Fibroblast of gingiva (primary cell): ENCODE measurements at regions not wholly inside any gene's neighbourhood (a gene's known extent, or its start where the extent isn't known, plus 50 kb on each side); places are given as distances from the start of the nearest gene placed in this dataset.

Experiments used
- DNase-seq: peaks from one replicate; pipeline ENCODE4 v3.0.0-alpha.2; 2011; ENCODE audit warnings: low read depth

DNA sequence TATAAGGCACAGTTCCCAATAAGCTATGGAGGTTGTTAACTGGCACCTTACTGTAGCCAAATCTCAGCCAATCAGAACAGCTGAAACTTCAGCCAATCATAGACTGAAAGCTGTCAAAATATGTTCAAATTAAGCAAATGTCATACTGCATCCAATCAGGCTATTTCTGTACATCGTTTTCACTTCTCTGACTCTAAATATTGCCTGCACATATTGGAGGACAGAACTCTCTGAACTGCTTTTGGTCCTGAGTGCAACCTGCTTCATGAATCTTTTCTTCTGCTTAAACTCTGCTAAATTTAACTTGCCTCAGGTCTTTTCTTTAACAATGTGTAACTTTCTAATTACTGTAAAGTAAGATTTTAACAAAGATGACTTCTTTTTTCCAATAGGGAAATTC, 1198.9 kb upstream of the PCDH7 start:
- no peak for DNase-seq

DNA sequence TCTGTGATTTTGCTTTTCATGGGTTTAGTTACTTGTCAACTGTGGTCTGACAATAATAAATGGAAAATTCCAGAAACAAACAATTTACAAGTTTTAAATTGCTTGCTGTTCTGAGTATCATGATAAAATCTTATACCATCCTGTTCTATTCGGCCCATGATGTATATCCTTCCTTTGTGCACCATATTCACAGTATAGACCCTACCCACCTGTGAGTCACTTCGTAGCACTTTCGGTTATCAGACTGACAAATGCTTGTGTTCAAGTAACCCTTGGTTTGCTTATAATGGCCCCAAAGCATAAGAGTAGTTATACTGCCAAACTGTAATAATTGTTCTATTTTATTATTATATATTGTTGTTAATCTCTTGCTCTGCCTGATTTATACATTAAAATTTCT, 1183.4 kb upstream of the PCDH7 start:
- DNase-seq: no peak

DNA sequence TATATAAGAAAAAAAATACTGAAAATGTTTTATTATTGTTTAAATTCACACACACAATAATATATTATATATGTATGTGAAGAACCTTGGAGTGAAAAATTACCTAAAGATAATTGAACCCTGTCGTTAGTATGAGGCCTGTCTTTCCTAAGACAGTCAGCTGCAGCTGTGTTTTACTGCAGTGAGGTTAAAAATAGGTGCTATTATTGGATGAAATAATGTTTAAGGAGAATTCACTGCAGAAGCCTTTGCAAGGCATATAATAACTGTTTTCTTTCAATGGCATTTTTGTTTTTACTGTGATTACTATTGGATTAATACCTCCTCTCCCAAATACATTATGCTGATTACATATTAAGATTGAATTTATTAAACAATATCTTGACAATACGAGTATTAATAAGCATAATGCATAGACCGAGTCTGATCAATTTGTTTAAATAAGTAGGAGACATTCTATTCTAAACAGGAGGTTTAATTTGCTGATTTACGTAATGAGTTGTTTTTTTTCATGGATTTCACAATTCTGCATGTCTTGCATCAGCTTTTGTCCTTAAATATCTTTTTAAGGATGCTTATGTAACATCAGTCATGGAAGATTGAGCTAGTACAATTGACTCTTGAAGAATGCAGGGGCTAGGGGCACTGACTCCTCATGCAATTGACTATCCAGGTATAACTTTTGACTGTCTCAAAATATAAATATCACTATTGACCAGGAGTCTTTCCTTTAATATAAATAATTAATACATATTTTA, 1181.1 kb upstream of the PCDH7 start:
- no peak for DNase-seq

DNA sequence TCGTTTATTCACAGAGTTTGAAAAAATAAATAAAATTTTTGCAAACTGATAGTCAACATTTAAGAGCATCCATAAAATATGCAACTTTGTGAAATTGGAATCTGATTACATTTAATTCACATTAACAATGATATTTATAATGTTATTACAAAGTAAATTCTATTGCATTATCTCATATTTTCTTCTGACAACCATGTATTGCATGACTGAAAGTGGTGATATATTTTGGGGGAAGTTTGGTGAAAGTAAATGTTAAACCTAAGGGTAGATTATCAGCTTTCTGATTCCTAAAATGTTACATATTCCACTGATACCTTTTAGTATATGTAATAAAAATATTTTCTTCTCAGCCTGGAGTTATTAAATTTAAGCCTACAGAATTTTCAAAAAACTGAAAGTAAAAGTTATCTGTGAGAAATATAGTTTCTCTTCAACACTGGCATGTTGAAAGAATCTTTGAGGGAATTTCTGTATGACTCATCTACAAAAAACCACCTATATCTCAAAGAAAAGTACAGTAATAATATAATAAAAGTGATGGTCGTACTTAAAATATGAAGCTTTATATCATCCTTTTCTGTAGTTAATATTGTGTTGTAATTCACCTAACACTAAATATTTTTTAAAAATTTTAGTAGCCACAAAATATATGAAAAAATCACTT, 1179.6 kb upstream of the PCDH7 start:
- no peak for DNase-seq

DNA sequence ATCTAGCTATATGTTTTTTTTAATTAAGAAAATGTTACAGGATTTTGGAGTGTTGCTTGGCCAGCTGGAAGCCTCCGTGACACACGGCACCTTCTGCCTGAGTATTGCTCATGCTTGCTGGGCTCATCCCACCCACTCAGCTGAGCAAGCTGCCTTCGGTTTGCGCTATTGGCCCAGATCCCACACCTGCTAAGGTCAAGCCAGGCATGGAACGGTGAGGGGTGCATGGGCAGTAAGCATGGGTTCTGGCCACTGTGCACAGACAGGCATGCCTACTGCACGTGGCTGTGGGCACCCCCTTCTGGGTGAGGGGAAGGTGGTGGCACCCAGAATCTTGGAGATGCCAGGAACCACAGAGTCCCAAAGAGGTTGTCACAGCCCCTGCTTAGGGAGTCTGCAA, 1178.4 kb upstream of the PCDH7 start:
- DNase-seq: no peak

DNA sequence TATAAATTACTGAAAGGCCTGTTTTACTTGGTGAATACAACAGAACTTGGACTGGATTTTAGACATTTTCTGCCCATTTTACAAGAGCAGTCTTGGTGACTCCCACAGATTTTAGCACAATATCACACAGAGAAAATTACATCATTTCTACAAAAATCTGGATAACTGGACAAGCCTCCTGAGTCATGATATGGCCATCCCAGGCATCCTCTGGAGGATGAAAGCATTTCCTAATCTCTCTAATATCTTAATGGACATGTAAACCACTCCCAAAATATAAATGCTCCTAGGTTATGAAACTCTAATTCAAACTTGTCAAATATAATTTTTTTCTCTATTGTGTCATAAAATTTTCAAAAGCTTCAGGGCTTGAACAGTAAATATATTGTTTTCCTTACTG, 1170.8 kb upstream of the PCDH7 start:
- DNase-seq: no peak

DNA sequence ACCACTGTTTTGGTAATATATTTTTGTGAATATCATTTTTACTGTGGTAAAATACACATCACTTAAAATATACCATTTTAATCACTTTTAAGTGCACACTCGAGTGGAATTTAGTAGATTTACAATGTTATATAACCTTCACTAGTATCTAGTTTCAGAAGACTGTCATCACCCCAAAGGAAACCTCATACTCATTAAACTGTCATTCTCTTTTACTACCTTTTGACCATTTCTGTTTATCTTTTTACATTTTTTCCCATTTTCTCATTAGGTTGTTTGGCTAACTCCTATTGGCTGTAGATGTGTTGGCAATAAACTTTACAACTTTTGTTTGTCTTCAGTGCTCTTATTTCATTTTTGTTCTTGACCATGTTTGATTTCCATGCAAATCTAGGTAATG, 1168.3 kb upstream of the PCDH7 start:
- no peak for DNase-seq

DNA sequence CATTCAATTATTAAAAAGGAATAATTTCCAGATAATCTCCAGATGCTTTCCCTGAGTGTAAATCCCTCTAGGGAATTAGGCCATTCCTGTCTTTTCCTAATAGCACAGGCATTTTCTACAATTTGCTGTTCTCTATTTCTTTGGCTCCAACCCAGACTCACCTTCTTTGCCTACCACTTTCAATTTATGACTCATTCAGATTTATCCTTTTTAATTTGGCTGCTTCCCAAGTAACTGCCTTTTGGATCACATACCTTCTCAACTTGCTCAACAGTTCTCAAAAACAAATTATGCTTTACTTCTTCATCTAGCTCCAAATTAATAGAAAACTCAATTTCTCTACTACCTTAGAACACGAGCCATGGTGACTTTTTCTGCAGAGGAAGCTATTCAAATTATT, 1166.3 kb upstream of the PCDH7 start:
- no peak for DNase-seq

DNA sequence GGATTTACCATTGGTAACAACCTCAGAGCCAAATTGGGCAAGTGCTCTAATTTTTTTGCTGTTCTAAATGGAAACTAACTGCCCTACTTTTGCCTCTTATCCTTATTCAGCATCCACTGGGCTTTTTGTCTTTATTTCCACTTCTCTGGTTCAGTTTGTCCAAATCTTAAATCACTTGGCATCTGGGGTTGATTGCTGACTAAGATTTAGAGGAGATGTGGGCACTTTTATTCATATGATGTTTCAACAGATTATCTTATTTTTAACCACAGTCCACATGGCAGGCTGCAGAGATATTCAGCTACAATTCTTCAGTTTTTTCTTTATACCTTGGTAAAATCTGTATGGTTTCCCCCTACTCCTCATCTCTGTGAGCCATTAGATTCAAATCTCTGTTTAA, 1161.4 kb upstream of the PCDH7 start:
- no peak for DNase-seq

DNA sequence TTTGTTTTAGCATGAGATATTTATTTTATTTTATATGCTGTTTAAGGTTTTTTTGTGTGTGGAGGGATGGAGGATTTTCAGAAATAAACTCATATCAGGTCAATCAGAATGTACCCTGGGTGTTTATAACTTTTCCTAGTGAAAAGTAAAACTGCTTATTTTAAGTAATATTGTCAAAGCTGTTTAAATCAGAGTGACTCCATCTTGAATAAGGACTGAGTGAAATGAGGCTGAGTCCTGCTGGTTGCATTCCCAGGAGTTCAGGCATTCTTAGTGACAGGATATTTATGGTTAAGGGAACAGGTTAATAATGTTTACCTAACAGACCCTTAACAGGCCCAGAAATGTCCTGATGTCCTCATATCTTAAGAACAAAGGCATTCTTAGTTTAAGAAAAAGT, 1160.9 kb upstream of the PCDH7 start:
- no peak for DNase-seq

DNA sequence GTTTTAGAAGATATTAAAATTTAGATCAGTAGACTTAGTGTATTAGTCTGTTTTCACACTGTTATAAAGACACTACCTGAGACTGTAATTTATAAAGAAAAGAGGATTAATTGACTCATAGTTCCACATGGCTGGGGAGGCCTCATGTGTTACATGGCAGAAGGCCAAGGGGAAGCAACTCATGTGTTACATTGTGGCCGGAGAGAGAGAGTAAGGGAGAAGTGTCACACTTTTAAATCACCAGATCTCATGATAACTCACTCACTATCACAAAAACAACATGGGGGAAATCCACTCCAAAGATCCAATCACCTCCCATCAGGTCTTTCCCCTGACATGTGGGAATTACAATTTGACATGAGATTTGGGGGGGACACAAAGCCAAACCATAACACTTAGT, 1159.7 kb upstream of the PCDH7 start:
- no peak for DNase-seq

DNA sequence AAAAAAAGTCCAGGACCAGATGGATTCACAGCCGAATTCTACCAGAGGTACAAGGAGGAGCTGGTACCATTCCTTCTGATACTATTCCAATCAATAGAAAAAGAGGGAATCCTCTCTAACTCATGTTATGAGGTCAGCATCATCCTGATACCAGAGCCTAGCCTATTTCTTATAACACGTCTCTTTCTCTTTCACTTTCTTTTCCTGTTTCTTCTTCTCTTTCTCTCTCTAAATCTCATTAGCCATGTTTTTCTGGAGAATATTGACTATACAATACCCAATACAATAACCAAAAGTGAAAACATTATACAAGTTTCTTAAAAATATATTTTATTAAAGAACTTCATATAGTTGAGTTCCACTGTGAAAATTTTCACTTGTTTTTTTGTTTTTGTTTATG, 1154.9 kb upstream of the PCDH7 start:
- no peak for DNase-seq

DNA sequence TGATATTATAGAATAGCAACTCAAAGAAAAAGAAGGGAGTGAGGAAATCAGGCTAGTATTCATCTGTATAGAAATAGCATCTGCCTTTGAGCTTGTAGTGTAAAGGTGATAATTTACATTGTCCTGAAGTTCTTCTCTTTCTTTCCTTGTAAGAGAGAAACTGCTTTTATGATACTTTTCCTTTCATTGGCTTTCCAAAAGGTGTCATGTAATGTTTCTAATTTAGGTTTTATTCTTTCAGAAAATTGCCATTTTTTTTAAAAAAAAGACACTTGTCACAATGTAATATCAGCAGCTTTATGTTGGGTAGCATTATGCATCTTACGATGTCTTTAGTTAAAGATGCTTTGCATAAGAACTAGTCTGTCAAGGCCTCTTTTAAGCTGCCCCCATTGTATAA, 1153.8 kb upstream of the PCDH7 start:
- no peak for DNase-seq

DNA sequence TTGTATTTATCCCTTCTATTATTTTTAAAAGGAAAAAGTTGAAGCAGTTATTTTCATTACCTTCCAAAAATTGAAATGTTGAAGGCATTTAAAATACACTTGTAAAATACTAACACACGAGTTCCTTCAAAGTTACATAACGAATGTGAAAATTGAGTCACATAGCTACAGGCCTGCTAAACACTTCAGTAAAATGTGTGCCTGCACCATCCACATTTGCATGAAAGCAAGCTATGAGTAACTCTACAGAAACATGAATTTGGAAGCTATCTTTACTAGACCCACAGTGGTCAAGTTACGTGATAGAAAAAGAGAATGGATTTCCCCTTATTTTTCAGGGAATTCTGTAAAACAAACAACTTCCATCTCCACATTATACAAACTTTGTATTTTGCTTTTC, 1148.8 kb upstream of the PCDH7 start:
- no peak for DNase-seq

DNA sequence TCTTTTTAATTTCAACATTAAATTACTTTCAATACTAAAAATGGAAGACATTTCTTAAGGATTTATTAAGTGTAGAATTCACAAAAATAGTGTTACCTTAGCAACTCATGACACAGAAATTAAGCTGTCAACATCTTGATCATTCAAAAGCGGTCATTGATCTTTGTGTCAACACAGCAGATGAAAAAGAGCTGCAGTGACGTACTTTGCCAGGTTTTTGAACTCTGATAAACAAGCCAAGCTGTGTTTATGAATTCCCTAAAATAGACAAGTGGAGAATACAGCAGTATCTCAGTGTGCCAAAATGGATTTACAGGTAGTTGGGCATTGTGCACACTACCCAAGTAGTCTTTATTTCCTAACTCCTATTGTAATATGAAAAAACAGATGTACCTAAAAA, 1141.8 kb upstream of the PCDH7 start:
- DNase-seq: no peak

DNA sequence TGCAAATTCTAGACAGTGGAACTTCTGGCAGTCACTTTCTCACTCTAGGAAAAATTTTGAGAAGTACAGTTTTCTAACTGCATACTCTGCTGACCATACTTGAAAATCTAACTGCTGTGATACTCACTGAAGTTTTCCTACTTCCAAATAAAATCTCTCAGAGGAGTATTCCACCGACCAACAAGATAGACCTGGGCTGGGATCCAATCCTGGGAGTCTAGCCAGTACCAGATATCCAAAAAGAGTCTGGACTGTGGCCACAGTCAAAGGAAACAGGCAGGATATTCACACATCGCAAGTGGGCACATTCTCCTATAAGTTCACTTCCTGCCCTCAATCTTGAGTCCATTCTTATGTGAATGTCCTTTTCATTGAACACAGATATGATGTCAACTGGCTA, 1138.7 kb upstream of the PCDH7 start:
- DNase-seq: no peak

DNA sequence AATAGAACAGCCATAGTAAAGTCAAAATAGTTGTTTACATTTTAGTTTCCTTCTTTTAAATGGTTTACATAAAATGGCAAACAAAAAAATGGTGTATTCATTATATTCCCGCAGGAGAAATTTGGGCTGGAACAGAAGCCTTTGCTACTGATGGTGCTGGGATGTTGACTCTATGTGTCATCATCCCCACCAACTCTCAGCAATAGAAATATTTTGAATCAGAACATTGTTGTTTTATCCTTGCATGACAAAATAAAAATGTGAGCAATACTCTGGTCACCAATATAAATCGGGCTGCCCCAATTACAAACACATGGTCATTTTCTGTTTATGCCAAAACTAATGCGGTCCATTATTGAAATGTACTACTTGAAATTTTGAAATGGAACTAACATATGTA, 1131.6 kb upstream of the PCDH7 start:
- peak; percentile 1 for DNase-seq

DNA sequence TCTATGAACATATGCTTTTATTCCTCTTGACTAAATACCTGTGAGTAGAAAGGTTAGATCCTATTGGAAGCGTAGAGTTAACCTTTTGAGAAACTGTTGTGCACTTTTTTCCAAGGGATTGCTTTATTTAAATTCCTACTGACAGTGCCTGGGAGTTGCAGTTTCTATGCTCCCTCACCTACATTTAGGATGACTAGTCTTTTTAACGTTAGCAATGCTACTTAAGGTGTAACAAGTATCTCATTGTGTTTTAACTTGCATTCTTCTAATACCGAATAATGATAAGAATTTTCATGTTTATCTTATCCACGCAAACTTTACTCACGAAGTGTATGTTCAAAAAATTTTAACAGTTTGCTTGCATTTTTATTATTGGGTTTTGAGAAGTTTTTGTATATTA, 1123.9 kb upstream of the PCDH7 start:
- no peak for DNase-seq

DNA sequence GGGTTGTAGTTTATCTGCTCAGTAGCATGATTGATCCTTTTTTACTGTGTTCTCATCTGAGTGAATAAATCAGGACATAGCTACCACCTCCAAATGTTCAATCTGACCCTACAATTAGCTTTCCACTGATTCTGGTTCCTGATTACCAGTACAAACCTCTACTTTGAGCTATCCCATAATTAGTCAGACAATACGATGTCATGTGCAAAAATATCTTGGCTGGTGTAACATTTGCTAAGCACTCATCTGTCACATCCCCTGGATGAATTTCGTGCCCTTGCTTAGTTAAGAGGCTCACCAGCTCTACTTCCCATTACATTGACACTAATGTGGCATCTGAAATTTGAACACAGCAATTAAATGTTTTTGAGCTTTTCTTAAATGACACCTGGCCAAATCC, 1101.0 kb upstream of the PCDH7 start:
- no peak for DNase-seq

DNA sequence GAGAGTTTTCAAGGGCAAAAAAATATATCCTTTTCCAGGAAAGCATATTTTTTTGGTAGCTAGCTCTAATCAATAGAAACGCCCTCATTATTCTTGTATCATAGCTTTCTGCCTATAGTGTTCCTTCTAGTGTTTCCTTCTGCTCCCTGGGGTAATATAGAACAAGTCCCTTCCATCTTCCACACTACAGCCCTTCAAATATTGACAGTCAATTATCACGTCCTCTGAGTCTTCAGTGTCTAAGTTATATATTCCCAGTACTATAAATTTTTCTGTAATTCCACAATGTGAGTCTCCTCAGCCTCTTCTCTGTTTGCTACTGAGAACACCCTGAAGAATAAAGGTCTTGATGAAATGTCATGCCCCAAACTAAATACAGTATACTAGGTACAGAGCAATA, 1088.0 kb upstream of the PCDH7 start:
- no peak for DNase-seq

DNA sequence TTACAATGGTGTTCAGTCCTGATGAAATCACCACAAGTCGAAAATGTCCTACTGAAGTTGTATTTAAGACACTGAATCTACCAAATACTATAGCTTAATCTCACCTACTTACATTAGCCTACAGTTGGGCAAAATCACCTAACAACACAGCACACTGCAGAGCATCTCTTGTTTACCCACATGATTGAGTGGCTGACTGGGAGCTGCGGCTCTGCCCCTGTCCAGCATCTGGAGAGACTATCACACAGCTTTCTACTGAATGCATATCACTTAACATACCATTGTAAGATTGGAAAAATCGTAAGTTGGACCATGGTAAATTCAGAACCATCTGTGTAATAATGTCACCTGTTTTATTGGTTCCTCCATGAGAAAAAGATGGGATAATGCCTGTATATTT, 1083.2 kb upstream of the PCDH7 start:
- no peak for DNase-seq

DNA sequence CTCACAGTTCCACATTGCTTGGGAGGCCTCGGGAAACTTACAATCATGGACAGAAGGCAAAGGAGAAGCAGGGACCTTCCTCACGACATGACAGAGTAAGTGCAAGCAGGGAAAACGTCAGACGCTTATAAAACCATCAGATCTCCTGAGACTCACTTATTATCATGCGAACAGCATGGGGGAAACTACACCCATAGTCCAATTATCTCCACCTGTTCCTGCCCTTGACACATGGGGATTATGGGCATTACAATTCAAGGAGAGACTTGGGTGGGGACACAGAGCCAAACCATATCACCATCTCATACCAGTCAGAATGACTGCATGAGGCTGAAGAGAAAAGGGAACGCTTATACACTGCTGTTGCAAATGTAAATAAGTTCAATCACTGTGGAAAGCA, 1066.9 kb upstream of the PCDH7 start:
- no peak for DNase-seq

DNA sequence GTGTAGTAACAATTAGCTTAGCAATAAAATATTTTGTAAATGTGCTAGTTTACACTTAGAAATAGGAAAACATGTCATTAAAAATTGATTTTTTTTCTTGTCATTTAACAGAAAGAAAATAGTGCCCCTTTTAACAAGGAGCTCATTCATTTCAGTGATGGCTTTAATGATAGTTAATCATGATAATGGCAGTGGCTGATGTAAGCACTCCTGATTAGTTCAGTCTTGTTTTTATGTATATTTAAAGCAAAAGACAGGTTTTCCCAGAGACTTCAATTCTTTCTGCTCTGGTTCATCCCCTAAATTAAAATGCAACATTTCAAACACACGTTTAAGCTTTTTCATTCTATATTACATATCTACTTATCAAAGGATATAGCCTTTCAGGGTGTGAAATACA, 1039.5 kb upstream of the PCDH7 start:
- no peak for DNase-seq

DNA sequence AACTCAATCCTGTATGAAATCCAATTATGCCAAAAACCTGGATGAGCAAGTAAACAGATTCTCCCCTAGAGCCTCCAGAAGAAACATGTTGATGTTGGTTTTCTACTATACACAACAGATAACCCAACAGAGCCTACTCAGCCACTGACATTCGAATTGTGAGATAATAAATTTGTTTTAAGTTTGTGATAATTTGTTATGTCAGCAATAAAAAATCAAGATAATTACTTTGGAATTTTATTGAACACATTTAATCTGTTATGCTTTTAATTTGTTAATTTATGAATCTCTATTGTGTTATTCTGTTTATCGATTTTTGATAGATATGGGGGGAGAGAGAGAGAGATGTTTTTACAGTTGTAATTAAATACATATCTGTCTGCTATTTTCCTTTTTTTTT, 1016.1 kb upstream of the PCDH7 start:
- DNase-seq: no peak
